Activated CD4-positive, alpha-beta memory T cell treated with anti-CD3 and anti-CD28 coated beads for 36 hours (primary cell): ENCODE measurements at regions not wholly inside any gene's neighbourhood (a gene's known extent, or its start where the extent isn't known, plus 50 kb on each side); places are given as distances from the start of the nearest gene placed in this dataset.

Source experiments
- CTCF ChIA-PET: fragments of 350-600 bp; sonication (Branson Sonifier 250); formaldehyde crosslinking; loops from one replicate; lab custom pipeline; 2021; ENCODE audit warnings: antibody characterized with exemption, inconsistent platforms; lab: Charles Lee
- POLR2A ChIA-PET: fragments of 350-600 bp; sonication (Branson Sonifier 250); formaldehyde crosslinking; loops from one replicate; lab custom pipeline; 2021; ENCODE audit warnings: antibody characterized with exemption; lab: Charles Lee
- DNase-seq: peaks from one replicate; pipeline ENCODE4 v3.0.0-alpha.2; 2020
- H3K27ac Mint-ChIP-seq: one replicate; pipeline ENCODE4 v1.8.0; 2021; ENCODE audit warnings: mixed read lengths
- H3K27me3 Mint-ChIP-seq: one replicate; pipeline ENCODE4 v1.8.0; 2021; ENCODE audit warnings: mixed read lengths
- H3K36me3 Mint-ChIP-seq: one replicate; pipeline ENCODE4 v1.8.0; 2021; ENCODE audit warnings: mixed read lengths
- H3K4me1 Mint-ChIP-seq: one replicate; pipeline ENCODE4 v1.8.0; 2021; ENCODE audit warnings: low read depth, mixed read lengths
- H3K4me3 Mint-ChIP-seq: one replicate; pipeline ENCODE4 v1.8.0; 2021; ENCODE audit warnings: mild to moderate bottlenecking, mixed read lengths
- H3K9me3 Mint-ChIP-seq: one replicate; pipeline ENCODE4 v1.8.0; 2021; ENCODE audit warnings: mixed read lengths
- intact Hi-C: fragments of 100-400 bp; cut with micrococcal nuclease; formaldehyde crosslinking; loops from one replicate; pipeline ENCODE4 v1.15.1; 2023

DNA sequence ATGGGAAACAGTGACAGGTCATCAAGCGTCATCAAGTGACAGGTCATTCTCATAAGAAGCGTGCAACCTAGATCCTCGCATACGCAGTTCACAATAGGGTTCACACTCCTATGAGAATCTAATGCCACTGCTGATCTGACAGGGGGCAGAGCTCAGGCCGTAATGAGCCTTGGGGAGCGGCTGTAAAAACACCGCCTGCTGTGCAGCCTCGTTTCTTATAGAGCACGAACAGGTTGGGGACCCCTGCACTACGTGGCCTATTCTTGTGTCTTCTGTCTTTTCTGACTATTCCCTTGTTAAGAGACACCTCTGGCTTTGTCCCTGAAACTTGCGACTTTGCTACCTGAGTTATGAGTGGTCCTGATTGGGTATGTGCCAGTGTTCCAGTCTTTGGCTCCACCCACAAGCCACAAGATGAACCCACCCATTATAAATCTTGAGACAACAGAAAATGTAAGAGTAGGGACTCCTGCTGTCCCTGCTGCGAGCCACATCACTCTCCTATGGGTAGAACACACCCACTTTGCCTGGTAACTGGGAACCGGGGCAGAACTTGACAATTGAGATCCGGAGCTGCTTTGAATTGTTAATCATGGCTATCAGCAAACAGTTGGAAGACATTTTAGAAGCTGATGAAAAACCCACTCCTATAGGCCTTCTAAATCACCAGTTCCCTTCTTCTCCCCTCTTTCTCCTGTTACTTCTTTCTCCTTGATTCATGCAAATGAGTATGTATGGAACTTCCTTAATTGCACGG, 55.8 kb upstream of the EXOC4 start:
- POLR2A ChIA-PET: no interaction called here
- intact Hi-C loops: no loop called here
- DNase-seq: no peak
- Mint-ChIP-seq H3K36me3 (no peaks in the 10 kb centered on the region), H3K4me1 (no peaks in the 10 kb centered on the region), H3K27me3 (peaks cover 6% of the 10 kb centered on the region), H3K27ac (no peak overlapping the region), H3K9me3 (no peaks in the 10 kb centered on the region), H3K4me3 (no peak overlapping the region)
- CTCF ChIA-PET: no interaction called here

DNA sequence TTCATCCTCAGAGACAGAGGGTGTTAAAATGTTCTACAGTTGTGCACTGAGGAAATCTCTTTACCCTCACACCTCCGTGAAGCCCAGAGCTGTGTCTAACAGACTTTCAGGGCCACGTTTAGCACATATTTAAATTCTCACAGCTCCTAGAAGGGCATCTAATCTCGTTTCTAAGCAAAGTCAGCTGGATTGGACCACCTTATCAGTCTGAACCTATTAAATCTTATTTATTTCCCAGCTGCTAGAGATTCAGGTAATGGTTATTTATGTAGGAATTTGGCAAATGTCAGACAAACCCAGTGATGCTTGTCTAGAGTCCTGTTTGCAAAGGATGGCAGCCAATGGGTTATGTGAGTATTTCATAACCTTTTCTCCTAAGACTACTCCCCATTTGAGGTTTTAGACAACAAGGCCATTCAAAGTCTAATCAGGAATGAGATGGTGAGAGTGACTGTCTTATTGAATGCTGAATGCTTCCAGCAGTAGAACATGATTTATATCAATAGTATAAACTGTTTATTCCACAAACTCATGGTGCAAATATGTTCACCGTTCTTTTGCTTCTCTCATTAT, 54.8 kb upstream of the EXOC4 start:
- CTCF ChIA-PET: no interaction called here
- no peak overlapping the region for H3K27ac Mint-ChIP-seq

DNA sequence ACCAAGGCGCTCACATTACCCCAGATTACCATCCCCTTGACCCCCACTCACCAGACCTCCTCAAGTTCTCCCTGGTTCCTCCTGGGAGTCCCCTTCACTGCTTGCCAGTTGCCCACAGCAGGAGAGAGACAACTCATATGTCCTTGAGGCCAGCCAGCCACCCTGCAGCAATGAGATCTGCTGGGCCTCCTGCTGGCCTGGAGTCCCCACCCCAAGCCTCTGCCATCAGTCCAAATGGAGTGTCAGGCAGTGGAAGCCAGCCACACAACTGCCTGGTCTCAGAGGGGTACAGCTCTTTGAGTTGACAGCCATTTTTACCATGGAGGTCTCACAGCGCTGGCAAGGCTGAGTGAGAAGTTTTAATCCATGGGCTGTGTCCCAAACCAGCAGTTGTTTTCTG, 53.0 kb upstream of the EXOC4 start:
- H3K4me1 Mint-ChIP-seq: no peaks in the 10 kb centered on the region
- H3K27me3 Mint-ChIP-seq: peaks cover 6% of the 10 kb centered on the region
- H3K27ac Mint-ChIP-seq: no peak overlapping the region
- no peaks in the 10 kb centered on the region for H3K36me3 Mint-ChIP-seq
- ChIA-PET CTCF (no interaction called here), POLR2A (no interaction called here)
- no peaks in the 10 kb centered on the region for H3K9me3 Mint-ChIP-seq
- intact Hi-C loops: no loop called here
- H3K4me3 Mint-ChIP-seq: no peak overlapping the region
- DNase-seq: no peak

More for the DNA sequence above, 54.8 kb upstream of the EXOC4 start:
- Mint-ChIP-seq H3K4me1 (no peaks in the 10 kb centered on the region), H3K4me3 (no peak overlapping the region), H3K27me3 (peaks cover 6% of the 10 kb centered on the region), H3K36me3 (no peaks in the 10 kb centered on the region), H3K9me3 (no peaks in the 10 kb centered on the region)
- DNase-seq: no peak
- POLR2A ChIA-PET: no interaction called here
- intact Hi-C loops: no loop called here

DNA sequence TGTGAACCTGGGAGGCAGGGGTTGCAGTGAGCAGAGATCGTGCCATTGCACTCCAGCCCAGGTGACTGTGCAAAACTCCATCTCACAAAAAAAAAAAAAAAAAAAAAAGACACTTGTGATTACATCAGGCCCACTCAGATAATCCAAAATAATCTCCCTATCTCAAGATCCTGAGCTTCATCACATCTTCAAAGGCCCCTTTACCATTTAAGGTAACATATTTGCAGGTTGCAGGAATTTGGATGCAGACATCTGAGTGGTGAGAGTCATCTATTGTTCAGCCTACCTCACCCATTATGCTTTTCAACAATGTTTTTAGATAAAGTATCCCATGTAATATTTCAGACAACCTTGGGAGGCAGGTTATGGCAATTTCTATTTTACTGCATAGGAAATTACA, 51.4 kb upstream of the EXOC4 start:
- Mint-ChIP-seq H3K27ac (no peak overlapping the region), H3K36me3 (no peaks in the 10 kb centered on the region), H3K9me3 (no peaks in the 10 kb centered on the region), H3K27me3 (peaks cover 6% of the 10 kb centered on the region), H3K4me1 (no peaks in the 10 kb centered on the region), H3K4me3 (no peak overlapping the region)
- intact Hi-C loops: no loop called here
- ChIA-PET POLR2A (no interaction called here), CTCF (no interaction called here)
- no peak for DNase-seq

DNA sequence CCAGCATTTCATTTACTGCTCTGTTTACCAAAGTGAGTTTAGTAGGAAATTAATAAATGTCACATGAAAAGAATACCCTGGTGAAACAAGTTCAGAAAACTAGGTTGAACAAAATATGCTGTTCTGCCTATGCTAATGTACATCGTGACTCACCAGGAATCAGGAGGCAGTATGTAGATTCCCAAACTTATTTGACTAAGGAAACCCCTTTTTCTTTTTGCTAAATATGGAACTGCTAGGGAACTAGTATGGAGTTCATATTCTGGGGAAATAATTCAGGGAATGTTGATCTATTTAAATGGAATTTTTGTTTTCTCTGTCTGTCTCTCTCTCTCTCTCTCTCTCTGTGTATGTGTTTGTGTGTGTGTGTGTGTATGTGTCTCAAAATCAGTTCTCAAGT, 49.9 kb upstream of the EXOC4 start:
- Mint-ChIP-seq H3K36me3 (no peaks in the 10 kb centered on the region), H3K4me1 (no peaks in the 10 kb centered on the region), H3K27ac (no peak overlapping the region), H3K27me3 (peaks cover 3% of the 10 kb centered on the region), H3K4me3 (no peak overlapping the region), H3K9me3 (no peaks in the 10 kb centered on the region)
- DNase-seq: no peak
- intact Hi-C loops: no loop called here
- ChIA-PET CTCF (no interaction called here), POLR2A (no interaction called here)
